PC-9 (cell line): ENCODE measurements at regions not wholly inside any gene's neighbourhood (a gene's known extent, or its start where the extent isn't known, plus 50 kb on each side); places are given as distances from the start of the nearest gene placed in this dataset.

ENCODE experiments used
- BruUV-seq: library from RNA; stranded (reverse); fragments of 400-500 nt; replicated peaks from 2 replicates; lab custom pipeline; 2021; lab: Mats Ljungman, UMichigan
- CTCF ChIA-PET: fragments of 300-600 bp; sonication (Branson Sonifier 250); formaldehyde crosslinking; loops from one replicate; lab custom pipeline; 2022; ENCODE audit warnings: antibody characterized with exemption; lab: Charles Lee
- POLR2A ChIA-PET: fragments of 300-600 bp; sonication (Branson Sonifier 250); formaldehyde crosslinking; loops from one replicate; lab custom pipeline; 2022; ENCODE audit warnings: antibody characterized with exemption; ENCODE audit not compliant: unreplicated experiment; lab: Charles Lee
- DNase-seq, 2 experiments: peaks; one replicate each; pipeline versions ENCODE4 v3.0.0 to v3.0.0-alpha.2; 2015 to 2022; ENCODE audit warnings: mixed read lengths in 1 of 2
- H2AFZ ChIP-seq: fragments of 200-600 bp; sonication (generic); 2 replicates; pipeline ENCODE4 v1.8.1; 2017; ENCODE audit warnings: antibody characterized with exemption
- H3F3A ChIP-seq: fragments of 200-600 bp; sonication (generic); 2 replicates; pipeline ENCODE4 v1.8.1; 2017; ENCODE audit warnings: antibody characterized with exemption, mild to moderate bottlenecking, low read depth; ENCODE audit not compliant: insufficient read depth
- H3K27ac ChIP-seq: fragments of 200-600 bp; sonication (generic); 2 replicates; pipeline ENCODE4 v1.6.1; 2016; ENCODE audit warnings: mixed run types
- H3K27me3 ChIP-seq: fragments of 200-600 bp; sonication (generic); 2 replicates; pipeline ENCODE4 v1.6.1; 2016; ENCODE audit warnings: low read depth, mixed run types; ENCODE audit not compliant: insufficient read depth
- H3K36me3 ChIP-seq: fragments of 200-600 bp; sonication (generic); 2 replicates; pipeline ENCODE4 v1.6.1; 2016; ENCODE audit warnings: low read depth, mixed run types
- H3K4me1 ChIP-seq: fragments of 200-600 bp; sonication (generic); replicated peaks from 2 replicates; pipeline ENCODE4 v1.6.1; 2016; ENCODE audit warnings: mixed run types; ENCODE audit not compliant: insufficient read depth
- H3K4me2 ChIP-seq: fragments of 200-600 bp; sonication (generic); 2 replicates; pipeline ENCODE4 v1.6.1; 2017; ENCODE audit warnings: mixed run types
- H3K4me3 ChIP-seq: fragments of 200-600 bp; sonication (generic); 2 replicates; pipeline ENCODE4 v1.6.1; 2016; ENCODE audit warnings: mixed run types
- H3K79me2 ChIP-seq: fragments of 200-600 bp; sonication (generic); 2 replicates; pipeline ENCODE4 v1.6.1; 2017; ENCODE audit warnings: low read depth, mixed run types
- H3K9me2 ChIP-seq: fragments of 200-600 bp; sonication (generic); 2 replicates; pipeline ENCODE4 v1.8.1; 2017; ENCODE audit warnings: mild to moderate bottlenecking; ENCODE audit not compliant: insufficient read depth
- H3K9me3 ChIP-seq: fragments of 200-600 bp; sonication (generic); 2 replicates; pipeline ENCODE4 v1.8.1; 2016; ENCODE audit warnings: low read depth; ENCODE audit not compliant: insufficient read depth
- H4K20me1 ChIP-seq: fragments of 200-600 bp; sonication (generic); 2 replicates; pipeline ENCODE4 v1.8.1; 2017; ENCODE audit not compliant: insufficient read depth
- CTCF ChIP-seq: fragments of 200-600 bp; sonication (generic); conservative IDR thresholded peaks from 2 replicates; pipeline ENCODE4 v1.6.1; 2017; ENCODE audit warnings: mixed run types, antibody characterized with exemption, mild to moderate bottlenecking, moderate library complexity
- EZH2 ChIP-seq: fragments of 200-600 bp; sonication (generic); IDR thresholded peaks from 2 replicates; pipeline ENCODE4 v1.8.0; 2017; ENCODE audit warnings: antibody characterized with exemption, low read depth
- intact Hi-C: fragments of 100-400 bp; cut with micrococcal nuclease; formaldehyde crosslinking; loops from one replicate; pipeline ENCODE4 v1.10.0; 2022; ENCODE audit not compliant: unreplicated experiment

DNA sequence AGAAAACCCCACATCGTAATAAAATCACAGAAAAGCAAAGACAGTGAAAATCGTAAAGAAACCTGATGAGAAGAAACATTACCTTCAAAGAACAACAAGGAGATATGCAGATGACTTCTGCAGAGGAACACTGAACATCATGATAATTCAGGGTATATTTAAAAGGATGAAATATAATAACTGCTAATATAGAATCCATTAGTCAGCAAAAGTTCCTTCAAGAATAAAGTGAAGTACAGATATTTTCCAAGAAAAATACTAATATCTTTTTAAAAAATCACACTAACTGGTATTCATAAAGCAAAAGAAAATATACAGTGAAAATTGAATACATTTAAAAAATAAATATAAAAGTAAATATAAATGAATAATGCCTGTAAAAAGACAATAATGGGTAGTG, 176.3 kb upstream of the VEGFC start:
- Histone ChIP-seq H3K4me2 (no peak overlapping the region), H3K27ac (no peak overlapping the region), H3F3A (no peaks in the 10 kb centered on the region), H3K36me3 (no peaks in the 10 kb centered on the region), H2AFZ (no peak overlapping the region), H3K27me3 (no peaks in the 10 kb centered on the region), H3K79me2 (no peaks in the 10 kb centered on the region), H4K20me1 (no peaks in the 10 kb centered on the region), H3K9me3 (no peaks in the 10 kb centered on the region), H3K9me2 (no peaks in the 10 kb centered on the region), H3K4me3 (no peak overlapping the region), H3K4me1 (no peaks in the 10 kb centered on the region)
- TF ChIP-seq CTCF (no peak), EZH2 (no peak)
- POLR2A ChIA-PET: no interaction called here
- BruUV-seq: no TSS peak
- CTCF ChIA-PET: no interaction called here
- intact Hi-C loops: no loop called here
- DNase-seq: no peak

DNA sequence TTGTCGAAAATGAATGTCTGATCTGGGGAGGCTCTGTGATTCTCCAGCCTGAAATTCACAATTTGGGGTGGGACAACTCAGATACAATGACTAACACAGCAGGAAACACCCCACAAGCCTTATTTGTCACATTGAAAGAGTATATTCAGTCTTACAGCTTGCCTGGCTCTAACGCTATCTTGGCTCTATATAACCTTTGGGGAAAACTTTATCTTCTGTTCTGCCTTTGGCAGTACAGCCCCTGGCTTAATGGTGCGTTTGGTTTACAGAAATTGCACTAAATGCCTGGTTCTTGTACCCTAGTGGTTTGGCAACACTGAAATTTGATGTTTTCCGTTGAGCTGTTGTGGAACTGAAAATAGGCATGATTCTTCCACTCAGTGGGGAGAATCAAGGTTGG, 178.1 kb upstream of the VEGFC start:
- Histone ChIP-seq H3K4me2 (no peak overlapping the region), H3K9me3 (no peaks in the 10 kb centered on the region), H3F3A (no peaks in the 10 kb centered on the region), H2AFZ (no peak overlapping the region), H3K9me2 (no peaks in the 10 kb centered on the region), H4K20me1 (no peaks in the 10 kb centered on the region), H3K36me3 (no peaks in the 10 kb centered on the region), H3K27ac (no peak overlapping the region), H3K4me1 (no peaks in the 10 kb centered on the region), H3K79me2 (no peaks in the 10 kb centered on the region), H3K4me3 (no peak overlapping the region), H3K27me3 (no peaks in the 10 kb centered on the region)
- no TSS peak for BruUV-seq
- POLR2A ChIA-PET: no interaction called here
- DNase-seq: no peak
- TF ChIP-seq EZH2 (no peak), CTCF (no peak)
- intact Hi-C loops: no loop called here
- CTCF ChIA-PET: no interaction called here

- POLR2A ChIA-PET: no interaction called here
Observed at GRCh38 chr4:176971576-176972115, 178.9 kb upstream of the VEGFC start.

More at GRCh38 chr4:176971576-176972115, 178.9 kb upstream of the VEGFC start:
- H3K27ac ChIP-seq: no peak overlapping the region
- H3K36me3 ChIP-seq: no peaks in the 10 kb centered on the region
- no peak overlapping the region for H3K4me3 ChIP-seq
- no peaks in the 10 kb centered on the region for H4K20me1 ChIP-seq
- no peaks in the 10 kb centered on the region for H3F3A ChIP-seq
- H3K9me3 ChIP-seq: no peaks in the 10 kb centered on the region
- no peak overlapping the region for H3K4me2 ChIP-seq
- H3K9me2 ChIP-seq: no peaks in the 10 kb centered on the region
- no peaks in the 10 kb centered on the region for H3K4me1 ChIP-seq
- no peak for DNase-seq
- no peaks in the 10 kb centered on the region for H3K27me3 ChIP-seq
- no TSS peak for BruUV-seq
- no peak overlapping the region for H2AFZ ChIP-seq
- H3K79me2 ChIP-seq: no peaks in the 10 kb centered on the region
- intact Hi-C loops: no loop called here
- CTCF ChIA-PET: no interaction called here
- TF ChIP-seq EZH2 (no peak), CTCF (no peak)
